ENCODE measurements at regions not wholly inside any gene's neighbourhood (a gene's known extent, or its start where the extent isn't known, plus 50 kb on each side); places are given as distances from the start of the nearest gene placed in this dataset. TPM values are rescaled to one million over a fixed set of nuclear protein-coding genes. Genes with fewer than 3 reads are reported as not detected.

GRCh38 chr6:53410508-53411258, 61.9 kb upstream of the ELOVL5 start:
- TF ChIP-seq, protein P1, sequence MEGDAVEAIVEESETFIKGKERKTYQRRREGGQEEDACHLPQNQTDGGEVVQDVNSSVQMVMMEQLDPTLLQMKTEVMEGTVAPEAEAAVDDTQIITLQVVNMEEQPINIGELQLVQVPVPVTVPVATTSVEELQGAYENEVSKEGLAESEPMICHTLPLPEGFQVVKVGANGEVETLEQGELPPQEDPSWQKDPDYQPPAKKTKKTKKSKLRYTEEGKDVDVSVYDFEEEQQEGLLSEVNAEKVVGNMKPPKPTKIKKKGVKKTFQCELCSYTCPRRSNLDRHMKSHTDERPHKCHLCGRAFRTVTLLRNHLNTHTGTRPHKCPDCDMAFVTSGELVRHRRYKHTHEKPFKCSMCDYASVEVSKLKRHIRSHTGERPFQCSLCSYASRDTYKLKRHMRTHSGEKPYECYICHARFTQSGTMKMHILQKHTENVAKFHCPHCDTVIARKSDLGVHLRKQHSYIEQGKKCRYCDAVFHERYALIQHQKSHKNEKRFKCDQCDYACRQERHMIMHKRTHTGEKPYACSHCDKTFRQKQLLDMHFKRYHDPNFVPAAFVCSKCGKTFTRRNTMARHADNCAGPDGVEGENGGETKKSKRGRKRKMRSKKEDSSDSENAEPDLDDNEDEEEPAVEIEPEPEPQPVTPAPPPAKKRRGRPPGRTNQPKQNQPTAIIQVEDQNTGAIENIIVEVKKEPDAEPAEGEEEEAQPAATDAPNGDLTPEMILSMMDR (IDR thresholded peaks at IDR 0.05; ENCODE audit: insufficient read depth, low read depth, low read length), result peak; percentile 83
- peak; percentile 51 for DNase-seq (ENCODE audit: low read depth)
- H3K4me3 ChIP-seq (ENCODE audit: low read depth, low read length), result no peak overlapping the region

DNA sequence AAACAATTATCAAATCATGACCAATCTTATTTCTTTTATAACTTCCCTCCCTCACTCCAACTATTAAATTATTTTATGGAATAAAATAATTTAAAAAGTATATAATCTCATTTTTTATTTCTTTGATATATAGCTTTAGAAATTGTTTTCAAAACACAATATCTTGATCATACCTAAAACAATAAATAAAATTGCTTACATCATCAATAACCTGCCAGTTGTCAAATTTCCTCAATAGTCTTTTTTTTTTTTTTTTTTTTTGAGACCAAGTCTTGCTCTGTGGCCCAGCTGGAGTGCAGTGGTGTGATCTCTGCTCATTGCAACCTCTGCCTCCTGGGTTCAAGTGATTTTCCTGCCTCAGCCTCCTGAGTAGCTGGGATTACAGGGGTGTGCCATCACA, 60.1 kb upstream of the ELOVL5 start:
- TF ChIP-seq, protein P1 (IDR thresholded peaks at IDR 0.05; ENCODE audit: insufficient read depth, low read depth, low read length), result no peak
- H3K4me3 ChIP-seq (ENCODE audit: low read depth, low read length), result no peak overlapping the region
- no peak for DNase-seq (ENCODE audit: low read depth)

DNA sequence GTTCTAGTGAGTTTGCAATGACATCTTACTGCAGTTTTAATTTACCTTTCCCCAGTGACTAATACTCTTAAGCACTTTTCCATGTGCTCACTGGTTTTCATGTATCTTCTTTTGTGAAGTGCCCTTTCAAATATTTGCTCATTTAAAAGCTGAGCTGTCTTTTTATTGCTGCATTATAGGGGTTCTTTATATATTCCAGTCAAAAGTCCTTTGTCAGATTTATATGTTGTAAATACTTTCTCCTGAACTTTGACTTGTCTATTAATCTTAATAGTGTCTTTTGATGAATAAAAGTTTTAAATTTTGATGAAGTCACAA, 50.2 kb upstream of the ELOVL5 start:
- H3K4me3 ChIP-seq (ENCODE audit: low read depth, low read length), result no peak overlapping the region
- no peak for DNase-seq (ENCODE audit: low read depth)
- TF ChIP-seq, protein P1 (IDR thresholded peaks at IDR 0.05; ENCODE audit: insufficient read depth, low read depth, low read length), result no peak

DNA sequence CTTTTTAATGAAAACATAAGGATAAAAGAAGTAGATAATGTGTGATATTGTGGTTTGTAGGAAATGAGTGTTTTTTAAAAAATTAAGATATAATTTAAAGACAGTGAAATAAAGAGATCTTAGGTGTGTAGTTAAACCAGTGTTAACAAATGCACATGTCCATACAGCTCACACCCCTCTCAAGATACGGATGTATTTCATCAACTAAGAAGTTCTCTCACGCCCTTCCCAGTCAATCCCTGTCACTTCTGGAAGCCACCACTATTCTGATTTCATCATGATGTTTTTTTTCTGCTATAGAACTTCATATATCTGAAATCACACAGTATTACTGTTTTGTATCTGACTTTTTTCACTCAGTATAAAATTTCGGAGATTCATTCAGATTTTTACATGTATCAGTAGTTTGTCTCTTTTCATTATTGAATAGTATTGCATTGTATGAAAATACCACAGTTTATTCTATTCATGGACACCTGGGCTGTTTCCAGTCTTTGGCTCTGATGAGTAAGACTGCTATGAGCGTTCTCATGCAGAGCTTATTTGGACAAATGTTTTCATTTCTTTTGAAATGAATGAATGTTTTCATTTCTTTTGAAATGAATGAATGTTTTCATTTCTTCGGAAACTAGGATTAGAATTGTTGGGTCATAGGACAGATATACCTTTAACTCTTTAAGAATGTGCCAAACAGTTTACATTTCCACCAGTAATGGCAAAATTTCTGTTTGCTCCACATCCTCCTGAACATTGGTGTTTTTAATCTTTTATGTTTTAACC, 49.7 kb upstream of the ELOVL5 start:
- DNase-seq (ENCODE audit: low read depth), result peak; percentile 22
- TF ChIP-seq, protein P1 (IDR thresholded peaks at IDR 0.05; ENCODE audit: insufficient read depth, low read depth, low read length), result no peak
- no peak overlapping the region for H3K4me3 ChIP-seq (ENCODE audit: low read depth, low read length)

Small RNA genes lying in the stretch of these regions (small RNA-seq; reads per million reads assigned to genes)
- not detected for gene NANOGP3
